OCI-LY7 (cell line): ENCODE measurements at regions not wholly inside any gene's neighbourhood (a gene's known extent, or its start where the extent isn't known, plus 50 kb on each side); places are given as distances from the start of the nearest gene placed in this dataset.

ENCODE experiments used
- BruUV-seq: library from RNA; stranded (reverse); fragments of 400-500 nt; replicated peaks from 2 replicates; lab custom pipeline; 2021; lab: Mats Ljungman, UMichigan
- CTCF ChIA-PET: fragments of 300-600 bp; sonication (Branson Sonifier 250); formaldehyde crosslinking; loops from one replicate; lab custom pipeline; 2022; ENCODE audit warnings: antibody characterized with exemption; ENCODE audit not compliant: unreplicated experiment; lab: Charles Lee
- POLR2A ChIA-PET: fragments of 300-600 bp; sonication (Branson Sonifier 250); formaldehyde crosslinking; loops from one replicate; lab custom pipeline; 2022; ENCODE audit warnings: antibody characterized with exemption; lab: Charles Lee
- DNase-seq: peaks from one replicate; pipeline ENCODE4 v3.0.0-alpha.2; 2015; ENCODE audit warnings: low spot score
- H2AFZ ChIP-seq: fragments of 200-600 bp; sonication (generic), shearing (Covaris generic); 2 replicates; pipeline ENCODE4 v1.6.1; 2014; ENCODE audit warnings: mild to moderate bottlenecking, antibody characterized with exemption, low read length, moderate library complexity
- H3K27ac ChIP-seq: fragments of 200-600 bp; sonication (generic); 2 replicates; pipeline ENCODE4 v1.5.1; 2014; ENCODE audit warnings: mixed run types, low read depth, mild to moderate bottlenecking, moderate library complexity, low read length, inconsistent platforms; ENCODE audit not compliant: poor library complexity, severe bottlenecking
- H3K36me3 ChIP-seq: fragments of 200-600 bp; sonication (generic); 2 replicates; pipeline ENCODE4 v1.6.1; 2014; ENCODE audit warnings: mild to moderate bottlenecking, antibody characterized with exemption, low read length, moderate library complexity, mixed read lengths; ENCODE audit not compliant: insufficient read depth
- H3K4me1 ChIP-seq: fragments of 200-600 bp; sonication (generic); 2 replicates; pipeline ENCODE4 v1.5.1; 2014; ENCODE audit warnings: mild to moderate bottlenecking, low read length; ENCODE audit not compliant: insufficient read depth, poor library complexity, severe bottlenecking
- H3K4me2 ChIP-seq: fragments of 200-600 bp; sonication (generic); 2 replicates; pipeline ENCODE4 v1.6.1; 2014; ENCODE audit warnings: mild to moderate bottlenecking, low read length
- H3K4me3 ChIP-seq: fragments of 200-600 bp; sonication (generic); 2 replicates; pipeline ENCODE4 v1.5.1; 2014; ENCODE audit warnings: mild to moderate bottlenecking, low read depth, low read length; ENCODE audit not compliant: poor library complexity, severe bottlenecking
- H3K79me2 ChIP-seq: fragments of 200-600 bp; sonication (generic); 2 replicates; pipeline ENCODE4 v1.6.1; 2016; ENCODE audit warnings: low read depth, mild to moderate bottlenecking, low read length, moderate library complexity, mixed read lengths; ENCODE audit not compliant: insufficient read depth
- H3K9me2 ChIP-seq: fragments of 200-600 bp; sonication (generic); 2 replicates; pipeline ENCODE4 v1.6.1; 2016; ENCODE audit warnings: mild to moderate bottlenecking, low read length, mixed read lengths; ENCODE audit not compliant: insufficient read depth
- H3K9me3 ChIP-seq: fragments of 200-600 bp; sonication (generic); 2 replicates; pipeline ENCODE4 v1.6.1; 2014; ENCODE audit warnings: mild to moderate bottlenecking, mixed run types, low read length, mixed read lengths
- H4K20me1 ChIP-seq: fragments of 200-600 bp; sonication (generic); 2 replicates; pipeline ENCODE4 v1.6.1; 2014; ENCODE audit warnings: mild to moderate bottlenecking, antibody characterized with exemption, low read length, moderate library complexity, mixed read lengths; ENCODE audit not compliant: insufficient read depth
- CTCF ChIP-seq: fragments of 200-600 bp; sonication (generic); conservative IDR thresholded peaks from 2 replicates; pipeline ENCODE4 v1.5.1; 2014; ENCODE audit warnings: mild to moderate bottlenecking, antibody characterized with exemption, low read length, moderate library complexity, mixed read lengths
- EZH2phosphoT487 ChIP-seq: fragments of 200-600 bp; sonication (generic); IDR thresholded peaks from 2 replicates; pipeline ENCODE4 v1.6.1; 2018; ENCODE audit warnings: low read depth, borderline replicate concordance, mild to moderate bottlenecking, mixed run types, antibody characterized with exemption, low read length, moderate library complexity, mixed read lengths
- intact Hi-C: fragments of 100-400 bp; cut with micrococcal nuclease; formaldehyde crosslinking; loops from one replicate; pipeline ENCODE4 v1.10.0; 2022; ENCODE audit not compliant: unreplicated experiment

GRCh38 chr4:60002603-60003337 lies 1197.4 kb upstream of the ADGRL3 start:
- no peaks in the 10 kb centered on the region for H3K36me3 ChIP-seq
- BruUV-seq, result no TSS peak
- POLR2A ChIA-PET, result interaction anchor here (0.6 kb wide), 1 partner anchor 351 kb away, joined by 3 read pairs; no protein-coding TSS in a partner anchor
- intact Hi-C loops, result no loop called here
- DNase-seq, result no peak
- no peak overlapping the region for H3K4me3 ChIP-seq
- no peaks in the 10 kb centered on the region for H3K4me1 ChIP-seq
- no peaks in the 10 kb centered on the region for H3K9me2 ChIP-seq
- CTCF ChIA-PET, result no interaction called here
- H3K79me2 ChIP-seq, result no peaks in the 10 kb centered on the region
- H3K4me2 ChIP-seq, result no peak overlapping the region
- H4K20me1 ChIP-seq, result no peaks in the 10 kb centered on the region
- no peak overlapping the region for H3K27ac ChIP-seq
- no peak for TF ChIP-seq CTCF
- no peaks in the 10 kb centered on the region for H3K9me3 ChIP-seq
- no peak overlapping the region for H2AFZ ChIP-seq

- no TSS peak for BruUV-seq
- CTCF ChIA-PET, result no interaction called here
- Histone ChIP-seq H3K4me1 (no peaks in the 10 kb centered on the region), H3K27ac (no peak overlapping the region), H3K79me2 (no peaks in the 10 kb centered on the region), H3K9me2 (no peaks in the 10 kb centered on the region), H3K4me3 (no peak overlapping the region), H3K4me2 (no peak overlapping the region), H3K36me3 (no peaks in the 10 kb centered on the region), H4K20me1 (no peaks in the 10 kb centered on the region), H2AFZ (no peak overlapping the region), H3K9me3 (no peaks in the 10 kb centered on the region)
- intact Hi-C loops, result no loop called here
- POLR2A ChIA-PET, result no interaction called here
- no peak for DNase-seq
- TF ChIP-seq EZH2phosphoT487, result no peak
- TF ChIP-seq CTCF, result no peak
Observed at GRCh38 chr4:60013464-60014184, 1186.5 kb upstream of the ADGRL3 start.

GRCh38 chr4:60016971-60017370 lies 1183.2 kb upstream of the ADGRL3 start:
- Histone ChIP-seq H2AFZ (no peak overlapping the region), H3K4me2 (no peak overlapping the region), H3K9me3 (no peaks in the 10 kb centered on the region), H3K4me3 (no peak overlapping the region), H3K9me2 (no peaks in the 10 kb centered on the region), H3K4me1 (no peaks in the 10 kb centered on the region), H3K27ac (no peak overlapping the region), H3K79me2 (no peaks in the 10 kb centered on the region), H4K20me1 (no peaks in the 10 kb centered on the region), H3K36me3 (no peaks in the 10 kb centered on the region)
- ChIA-PET POLR2A (interaction anchor here (0.7 kb wide), 1 partner anchor 17 kb away, joined by 3 read pairs; no protein-coding TSS in a partner anchor), CTCF (no interaction called here)
- intact Hi-C loops, result no loop called here
- BruUV-seq, result no TSS peak
- TF ChIP-seq EZH2phosphoT487, result no peak
- TF ChIP-seq CTCF, result no peak
- no peak for DNase-seq
